Stomach (tissue), 4 donors: ENCODE measurements at regions not wholly inside any gene's neighbourhood (a gene's known extent, or its start where the extent isn't known, plus 50 kb on each side); places are given as distances from the start of the nearest gene placed in this dataset.

Experiments used
- CTCF ChIP-seq, 7 experiments: fragments of 450-650 bp in 4 of 7; fragments of 200-600 bp in 3 of 7; sonication (generic) in 3 of 7; IDR thresholded peaks; one replicate each; pipeline ENCODE4 v1.5.1; 2016 to 2019; ENCODE audit warnings: antibody characterized with exemption in 7 of 7, control low read depth in 2 of 7, mild to moderate bottlenecking in 1 of 7
- POLR2A ChIP-seq, 4 donors: fragments of 450-650 bp; IDR thresholded peaks; one replicate each; pipeline ENCODE4 v1.6.1; 2016; ENCODE audit warnings: antibody characterized with exemption in 4 of 4, control low read depth in 2 of 4, mild to moderate bottlenecking in 1 of 4, moderate library complexity in 1 of 4

GRCh38 chr21:15172963-15173362 is 108.2 kb upstream of the NRIP1 start:
- TF ChIP-seq POLR2A (IDR thresholded peaks at IDR 0.05) (no peak), CTCF (IDR thresholded peaks at IDR 0.05) (no peak)
